ENCODE measurements at regions not wholly inside any gene's neighbourhood (a gene's known extent, or its start where the extent isn't known, plus 50 kb on each side); places are given as distances from the start of the nearest gene placed in this dataset.

DNA sequence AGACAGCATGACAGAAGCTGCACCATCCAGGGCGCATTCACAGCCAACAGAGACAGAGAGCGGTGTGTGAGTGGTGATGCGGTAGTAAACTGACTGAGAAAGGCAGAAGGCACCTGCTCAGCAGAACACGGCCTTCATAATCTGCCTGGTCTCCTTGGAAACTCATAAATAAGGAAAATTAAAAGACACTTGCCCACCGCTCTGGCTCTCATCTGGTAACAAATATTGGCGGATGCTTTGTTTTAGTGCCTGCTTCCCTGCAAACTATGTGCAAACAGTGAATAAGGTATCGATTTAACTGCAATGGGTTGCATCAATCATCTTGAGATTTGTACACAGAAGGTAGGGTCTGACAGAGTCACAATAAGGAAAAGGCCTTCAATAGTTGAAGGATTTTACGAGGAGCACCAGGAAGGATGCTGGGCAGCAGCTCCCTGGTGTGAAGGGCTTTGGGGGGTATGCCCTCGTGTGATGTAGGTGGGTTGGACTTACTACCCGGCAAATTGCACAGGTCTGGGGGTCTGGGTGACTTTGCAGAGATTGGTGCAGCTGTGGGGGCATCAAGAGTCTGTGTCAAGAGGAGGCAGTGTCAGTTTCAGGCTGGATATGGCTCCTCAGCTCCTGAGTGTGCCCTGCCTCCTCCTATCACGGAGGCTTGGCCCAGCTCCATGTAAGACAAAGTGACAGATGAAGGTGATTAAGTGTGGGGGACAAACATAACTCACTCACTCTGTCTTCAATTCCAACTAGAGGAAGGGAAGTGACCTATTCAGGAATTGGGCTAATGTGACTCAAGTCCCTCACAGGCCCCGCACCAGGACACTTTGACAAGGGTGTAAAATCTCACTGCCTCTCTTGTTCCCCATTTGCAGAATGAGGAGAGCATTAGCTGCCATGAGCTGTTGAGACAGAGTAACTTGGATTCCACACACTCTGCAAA, 166.7 kb downstream of the ICE1 start:
- Histone ChIP-seq H3K27me3 (ENCODE audit: insufficient read depth, low read length) (no peaks in the 10 kb centered on the region), H3K4me3 (ENCODE audit: insufficient read depth, low read length) (no peak overlapping the region), H4K20me1 (ENCODE audit: insufficient read depth, low read length) (no peaks in the 10 kb centered on the region), H3K27ac (ENCODE audit: low read depth, low read length) (no peak overlapping the region), H2AFZ (ENCODE audit: low read length) (no peak overlapping the region), H3K9me3 (ENCODE audit: low read depth, low read length) (peaks cover 5% of the 10 kb centered on the region), H3K36me3 (ENCODE audit: insufficient read depth, low read length) (no peaks in the 10 kb centered on the region), H3K79me2 (ENCODE audit: insufficient read depth, low read length) (no peaks in the 10 kb centered on the region), H3K4me2 (ENCODE audit: insufficient read depth, low read length) (no peak overlapping the region), H3K4me1 (ENCODE audit: insufficient read depth, low read length) (no peaks in the 10 kb centered on the region)
- TF ChIP-seq, protein P1, sequence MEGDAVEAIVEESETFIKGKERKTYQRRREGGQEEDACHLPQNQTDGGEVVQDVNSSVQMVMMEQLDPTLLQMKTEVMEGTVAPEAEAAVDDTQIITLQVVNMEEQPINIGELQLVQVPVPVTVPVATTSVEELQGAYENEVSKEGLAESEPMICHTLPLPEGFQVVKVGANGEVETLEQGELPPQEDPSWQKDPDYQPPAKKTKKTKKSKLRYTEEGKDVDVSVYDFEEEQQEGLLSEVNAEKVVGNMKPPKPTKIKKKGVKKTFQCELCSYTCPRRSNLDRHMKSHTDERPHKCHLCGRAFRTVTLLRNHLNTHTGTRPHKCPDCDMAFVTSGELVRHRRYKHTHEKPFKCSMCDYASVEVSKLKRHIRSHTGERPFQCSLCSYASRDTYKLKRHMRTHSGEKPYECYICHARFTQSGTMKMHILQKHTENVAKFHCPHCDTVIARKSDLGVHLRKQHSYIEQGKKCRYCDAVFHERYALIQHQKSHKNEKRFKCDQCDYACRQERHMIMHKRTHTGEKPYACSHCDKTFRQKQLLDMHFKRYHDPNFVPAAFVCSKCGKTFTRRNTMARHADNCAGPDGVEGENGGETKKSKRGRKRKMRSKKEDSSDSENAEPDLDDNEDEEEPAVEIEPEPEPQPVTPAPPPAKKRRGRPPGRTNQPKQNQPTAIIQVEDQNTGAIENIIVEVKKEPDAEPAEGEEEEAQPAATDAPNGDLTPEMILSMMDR (IDR thresholded peaks at IDR 0.05; ENCODE audit: extremely low read depth, low read depth, low read length), result no peak
- DNase-seq (ENCODE audit: insufficient read length, low spot score, missing footprints), result no peak

DNA sequence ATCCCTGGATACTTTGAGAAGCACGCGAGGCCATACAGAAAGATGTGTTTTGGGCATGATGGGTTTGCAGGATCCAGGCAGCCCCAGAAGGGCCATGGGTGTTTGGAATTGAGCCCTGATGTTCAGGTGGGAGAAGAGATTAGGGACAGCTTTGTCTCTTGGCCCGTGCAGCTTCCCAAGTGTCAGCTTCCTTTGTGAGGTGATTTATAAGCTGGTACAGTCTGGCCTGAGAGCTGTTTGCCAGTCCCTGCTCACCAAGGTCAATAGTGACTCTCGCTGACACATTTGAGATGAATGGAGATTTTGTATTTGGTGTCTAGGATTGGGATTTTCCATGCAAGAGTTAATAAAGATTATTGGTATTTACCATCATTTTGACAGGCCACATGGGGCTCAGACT, 165.9 kb downstream of the ICE1 start:
- peaks cover 5% of the 10 kb centered on the region for H3K9me3 ChIP-seq (ENCODE audit: low read depth, low read length)
- H3K4me1 ChIP-seq (ENCODE audit: insufficient read depth, low read length), result no peaks in the 10 kb centered on the region

DNA sequence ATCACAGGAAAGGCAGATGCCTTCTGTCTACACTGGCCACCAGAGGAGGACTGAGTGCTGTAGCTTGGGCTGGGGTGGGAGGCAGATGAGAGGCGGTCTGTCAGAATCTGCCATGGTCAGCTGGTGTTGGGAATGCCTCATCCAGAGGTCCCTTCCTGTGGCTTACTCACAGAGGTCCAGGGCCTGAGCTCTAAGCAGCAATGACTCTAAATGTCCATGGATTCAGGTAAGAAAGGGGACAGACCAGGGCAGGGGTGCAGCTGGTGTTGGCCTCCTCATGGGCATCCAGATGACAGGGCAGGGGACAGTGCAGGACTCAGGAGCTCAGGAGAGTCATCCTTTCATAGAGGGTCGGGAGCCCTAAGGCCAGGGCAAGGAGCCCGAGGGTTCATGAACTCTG, 165.0 kb downstream of the ICE1 start:
- Histone ChIP-seq H3K4me2 (ENCODE audit: insufficient read depth, low read length) (no peak overlapping the region), H3K4me1 (ENCODE audit: insufficient read depth, low read length) (no peaks in the 10 kb centered on the region), H3K9me3 (ENCODE audit: low read depth, low read length) (peaks cover 5% of the 10 kb centered on the region), H2AFZ (ENCODE audit: low read length) (no peak overlapping the region), H3K27ac (ENCODE audit: low read depth, low read length) (no peak overlapping the region), H3K27me3 (ENCODE audit: insufficient read depth, low read length) (no peaks in the 10 kb centered on the region), H3K36me3 (ENCODE audit: insufficient read depth, low read length) (no peaks in the 10 kb centered on the region), H3K4me3 (ENCODE audit: insufficient read depth, low read length) (no peak overlapping the region), H3K79me2 (ENCODE audit: insufficient read depth, low read length) (no peaks in the 10 kb centered on the region), H4K20me1 (ENCODE audit: insufficient read depth, low read length) (no peaks in the 10 kb centered on the region)
- TF ChIP-seq, protein P1 (IDR thresholded peaks at IDR 0.05; ENCODE audit: extremely low read depth, low read depth, low read length), result no peak
- DNase-seq (ENCODE audit: insufficient read length, low spot score, missing footprints), result no peak

More for the DNA sequence above, 165.9 kb downstream of the ICE1 start:
- no peaks in the 10 kb centered on the region for H4K20me1 ChIP-seq (ENCODE audit: insufficient read depth, low read length)
- TF ChIP-seq, protein P1 (IDR thresholded peaks at IDR 0.05; ENCODE audit: extremely low read depth, low read depth, low read length), result no peak
- H2AFZ ChIP-seq (ENCODE audit: low read length), result no peak overlapping the region
- H3K27me3 ChIP-seq (ENCODE audit: insufficient read depth, low read length), result no peaks in the 10 kb centered on the region
- no peak overlapping the region for H3K27ac ChIP-seq (ENCODE audit: low read depth, low read length)
- no peak for DNase-seq (ENCODE audit: insufficient read length, low spot score, missing footprints)
- H3K4me2 ChIP-seq (ENCODE audit: insufficient read depth, low read length), result no peak overlapping the region
- no peaks in the 10 kb centered on the region for H3K36me3 ChIP-seq (ENCODE audit: insufficient read depth, low read length)
- no peak overlapping the region for H3K4me3 ChIP-seq (ENCODE audit: insufficient read depth, low read length)
- no peaks in the 10 kb centered on the region for H3K79me2 ChIP-seq (ENCODE audit: insufficient read depth, low read length)

DNA sequence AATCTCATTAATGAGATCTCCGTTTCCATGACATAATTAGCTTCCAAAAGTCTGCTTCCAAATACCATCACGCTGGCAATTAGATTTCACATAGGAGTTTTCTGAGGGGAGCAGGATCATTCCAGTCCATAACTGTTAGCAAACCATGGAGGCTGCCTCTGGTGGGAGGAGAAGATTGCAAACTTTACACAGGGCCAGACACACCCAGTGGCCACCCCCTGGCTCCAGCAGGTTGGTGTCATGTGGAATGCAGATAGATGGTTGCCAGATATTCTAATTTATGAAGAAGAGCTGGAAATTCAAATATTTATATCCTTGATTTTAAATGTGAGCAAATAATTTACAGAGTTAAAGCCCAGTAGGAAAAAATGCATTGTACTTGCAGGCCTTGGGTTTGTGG, 164.2 kb downstream of the ICE1 start:
- Histone ChIP-seq H3K36me3 (ENCODE audit: insufficient read depth, low read length) (no peaks in the 10 kb centered on the region), H3K9me3 (ENCODE audit: low read depth, low read length) (peaks cover 5% of the 10 kb centered on the region), H3K4me3 (ENCODE audit: insufficient read depth, low read length) (no peak overlapping the region), H4K20me1 (ENCODE audit: insufficient read depth, low read length) (no peaks in the 10 kb centered on the region), H3K4me1 (ENCODE audit: insufficient read depth, low read length) (no peaks in the 10 kb centered on the region), H3K4me2 (ENCODE audit: insufficient read depth, low read length) (no peak overlapping the region), H3K27ac (ENCODE audit: low read depth, low read length) (no peak overlapping the region), H2AFZ (ENCODE audit: low read length) (no peak overlapping the region), H3K27me3 (ENCODE audit: insufficient read depth, low read length) (no peaks in the 10 kb centered on the region), H3K79me2 (ENCODE audit: insufficient read depth, low read length) (no peaks in the 10 kb centered on the region)
- TF ChIP-seq, protein P1 (IDR thresholded peaks at IDR 0.05; ENCODE audit: extremely low read depth, low read depth, low read length), result no peak
- DNase-seq (ENCODE audit: insufficient read length, low spot score, missing footprints), result no peak
